Neural cell (in vitro differentiated cells): ENCODE measurements at regions not wholly inside any gene's neighbourhood (a gene's known extent, or its start where the extent isn't known, plus 50 kb on each side); places are given as distances from the start of the nearest gene placed in this dataset.
"Not testable (repeated sequence)": the region's sequence is repeated elsewhere in the genome, so short reads cannot be mapped to it uniquely, and the experiment has no call there.

Experiments
- H2AFZ ChIP-seq: fragments of 200-600, 300-800 bp; sonication (generic), shearing (Covaris generic); 2 replicates; pipeline ENCODE4 v1.6.0; 2014; ENCODE audit warnings: low read depth, mild to moderate bottlenecking, antibody characterized with exemption, low read length, moderate library complexity
- H3F3A ChIP-seq: fragments of 200-600 bp; shearing (Covaris generic); 2 replicates; pipeline ENCODE4 v1.6.1; 2016; ENCODE audit warnings: mild to moderate bottlenecking, moderate library complexity, mixed read lengths, antibody characterized with exemption, low read length; ENCODE audit not compliant: insufficient read depth, poor library complexity, severe bottlenecking
- H3K27ac ChIP-seq: fragments of 200-600, 300-800 bp; sonication (generic), shearing (Covaris generic); 2 replicates; pipeline ENCODE4 v1.5.1; 2014; ENCODE audit warnings: mild to moderate bottlenecking, low read length, moderate library complexity
- H3K27me3 ChIP-seq: fragments of 300-800, 200-600 bp; sonication (generic), shearing (Covaris generic); 2 replicates; pipeline ENCODE4 v1.6.0; 2014; ENCODE audit warnings: mild to moderate bottlenecking, low read depth, low read length, moderate library complexity; ENCODE audit not compliant: insufficient read depth
- H3K36me3 ChIP-seq: fragments of 300-800, 200-600 bp; sonication (generic), shearing (Covaris generic); 2 replicates; pipeline ENCODE4 v1.5.1; 2014; ENCODE audit warnings: mild to moderate bottlenecking, antibody characterized with exemption, low read length, moderate library complexity; ENCODE audit not compliant: insufficient read depth
- H3K4me2 ChIP-seq: fragments of 300-800, 200-600 bp; sonication (generic), shearing (Covaris generic); 2 replicates; pipeline ENCODE4 v1.6.0; 2014; ENCODE audit warnings: mild to moderate bottlenecking, low read length
- H3K4me3 ChIP-seq: fragments of 300-800, 200-600 bp; sonication (generic), shearing (Covaris generic); 2 replicates; pipeline ENCODE4 v1.5.1; 2014; ENCODE audit warnings: mild to moderate bottlenecking, low read length, moderate library complexity
- H3K79me2 ChIP-seq: fragments of 200-600 bp; shearing (Covaris generic); replicated peaks from 2 replicates; pipeline ENCODE4 v1.6.0; 2014; ENCODE audit warnings: mild to moderate bottlenecking, low read length, moderate library complexity; ENCODE audit not compliant: insufficient read depth
- H3K9ac ChIP-seq: fragments of 300-800, 200-600 bp; sonication (generic), shearing (Covaris generic); 2 replicates; pipeline ENCODE4 v1.6.1; 2016; ENCODE audit warnings: mild to moderate bottlenecking, low read length, mixed read lengths
- H3K9me2 ChIP-seq: fragments of 200-600 bp; shearing (Covaris generic); 2 replicates; pipeline ENCODE4 v1.6.1; 2016; ENCODE audit warnings: mild to moderate bottlenecking, low read length, mixed read lengths; ENCODE audit not compliant: insufficient read depth
- H3K9me3 ChIP-seq: fragments of 200-600, 300-800 bp; sonication (generic), shearing (Covaris generic); 2 replicates; pipeline ENCODE4 v1.6.1; 2016; ENCODE audit warnings: mild to moderate bottlenecking, mixed run types, low read length, moderate library complexity, mixed read lengths
- H4K20me1 ChIP-seq: fragments of 200-600 bp; shearing (Covaris generic); 2 replicates; pipeline ENCODE4 v1.6.1; 2016; ENCODE audit warnings: mild to moderate bottlenecking, mixed run types; ENCODE audit not compliant: insufficient read depth
- CTCF ChIP-seq: fragments of 450-650 bp; IDR thresholded peaks from 2 replicates; pipeline ENCODE4 v1.5.1; 2014; ENCODE audit warnings: antibody characterized with exemption, mild to moderate bottlenecking, moderate library complexity; ENCODE audit not compliant: poor library complexity, severe bottlenecking
- EP300 ChIP-seq: fragments of 450-650 bp; conservative IDR thresholded peaks from 2 replicates; pipeline ENCODE4 v1.6.1; 2014; ENCODE audit warnings: antibody characterized with exemption, mild to moderate bottlenecking, moderate library complexity; ENCODE audit not compliant: poor library complexity, severe bottlenecking
- EZH2 ChIP-seq: fragments of 200-600, 300-800 bp; shearing (Covaris generic), sonication (generic); IDR thresholded peaks from 2 replicates; pipeline ENCODE4 v1.6.1; 2014; ENCODE audit warnings: antibody characterized with exemption, low read length, borderline replicate concordance, mild to moderate bottlenecking; ENCODE audit not compliant: insufficient read depth, poor library complexity, severe bottlenecking
- MXI1 ChIP-seq: fragments of 450-650 bp; conservative IDR thresholded peaks from 2 replicates; pipeline ENCODE4 v1.6.1; 2014; ENCODE audit warnings: antibody characterized with exemption, mild to moderate bottlenecking; ENCODE audit not compliant: poor library complexity, severe bottlenecking
- POLR2AphosphoS5 ChIP-seq: IDR thresholded peaks from 2 replicates; pipeline ENCODE4 v1.6.1; 2012
- RAD21 ChIP-seq: fragments of 450-650 bp; conservative IDR thresholded peaks from 2 replicates; pipeline ENCODE4 v1.6.1; 2014; ENCODE audit warnings: antibody characterized with exemption, mild to moderate bottlenecking, moderate library complexity
- REST ChIP-seq: IDR thresholded peaks from 2 replicates; pipeline ENCODE4 v1.6.1; 2012; ENCODE audit warnings: borderline replicate concordance
- SMC3 ChIP-seq: fragments of 450-650 bp; conservative IDR thresholded peaks from 2 replicates; pipeline ENCODE4 v1.6.1; 2014; ENCODE audit warnings: antibody characterized with exemption, mild to moderate bottlenecking, moderate library complexity; ENCODE audit not compliant: poor library complexity
- TAF1 ChIP-seq: IDR thresholded peaks from 2 replicates; pipeline ENCODE4 v1.6.1; 2012; ENCODE audit warnings: low read depth

GRCh38 chr10:46097576-46098317 is 51.7 kb upstream of the MSMB start:
- Histone ChIP-seq H3K9me3 (no peaks in the 10 kb centered on the region), H2AFZ (no peak overlapping the region), H3F3A (no peaks in the 10 kb centered on the region), H3K27me3 (no peaks in the 10 kb centered on the region), H3K9me2 (no peaks in the 10 kb centered on the region), H3K79me2 (no peaks in the 10 kb centered on the region), H3K4me2 (no peak overlapping the region), H3K4me3 (no peak overlapping the region), H4K20me1 (no peaks in the 10 kb centered on the region), H3K27ac (no peak overlapping the region), H3K9ac (no peak overlapping the region), H3K36me3 (no peaks in the 10 kb centered on the region)
- TF ChIP-seq MXI1: no peak
- no peak for TF ChIP-seq REST
- no peak for TF ChIP-seq EZH2
- no peak for TF ChIP-seq RAD21
- TF ChIP-seq EP300: no peak
- no peak for TF ChIP-seq SMC3
- no peak for TF ChIP-seq POLR2AphosphoS5
- no peak for TF ChIP-seq CTCF
- no peak for TF ChIP-seq TAF1

GRCh38 chr10:46098386-46098785 is 52.3 kb upstream of the MSMB start:
- Histone ChIP-seq H3K27me3 (no peaks in the 10 kb centered on the region), H3K36me3 (no peaks in the 10 kb centered on the region), H3K79me2 (no peaks in the 10 kb centered on the region), H3F3A (no peaks in the 10 kb centered on the region), H3K4me3 (no peak overlapping the region), H3K9ac (no peak overlapping the region), H3K9me3 (no peaks in the 10 kb centered on the region), H3K9me2 (no peaks in the 10 kb centered on the region), H3K27ac (no peak overlapping the region), H2AFZ (no peak overlapping the region), H4K20me1 (no peaks in the 10 kb centered on the region), H3K4me2 (no peak overlapping the region)
- TF ChIP-seq REST: no peak

GRCh38 chr10:46098925-46099324 is 52.9 kb upstream of the MSMB start:
- not testable (repeated sequence) for H3K9me2 ChIP-seq, H3K27me3 ChIP-seq, H3K4me2 ChIP-seq, H3K9ac ChIP-seq, H3K79me2 ChIP-seq, H3K27ac ChIP-seq, H2AFZ ChIP-seq, H4K20me1 ChIP-seq, H3K36me3 ChIP-seq, H3F3A ChIP-seq, H3K9me3 ChIP-seq, H3K4me3 ChIP-seq
